DMS 273 treated with DMSO at 0.1 percent for 48 hours (cell line): ENCODE measurements at regions not wholly inside any gene's neighbourhood (a gene's known extent, or its start where the extent isn't known, plus 50 kb on each side); places are given as distances from the start of the nearest gene placed in this dataset.

Experiments
- DNase-seq: peaks from one replicate; lab custom pipeline; 2025; lab: John Stamatoyannopoulos, UW

- DNase-seq = no peak
These were observed 192.3 kb upstream of the ZMIZ1 start for GRCh38 chr10:78876449-78876848.

GRCh38 chr10:78879621-78880020 is 189.1 kb upstream of the ZMIZ1 start:
- DNase-seq = no peak

GRCh38 chr10:78886129-78886528 is 182.6 kb upstream of the ZMIZ1 start:
- DNase-seq = no peak

GRCh38 chr10:78889536-78890063 is 179.2 kb upstream of the ZMIZ1 start:
- no peak for DNase-seq

- DNase-seq = no peak
These were observed 178.3 kb upstream of the ZMIZ1 start for GRCh38 chr10:78890506-78890905.

- no peak for DNase-seq
These were observed 177.0 kb upstream of the ZMIZ1 start for GRCh38 chr10:78891741-78892140.

- DNase-seq = no peak
These were observed 176.2 kb upstream of the ZMIZ1 start for GRCh38 chr10:78892338-78893176.

GRCh38 chr10:78893217-78893616 is 175.5 kb upstream of the ZMIZ1 start:
- DNase-seq = no peak

GRCh38 chr10:78894089-78894840 is 174.5 kb upstream of the ZMIZ1 start:
- no peak for DNase-seq

GRCh38 chr10:78894841-78895195 is 173.9 kb upstream of the ZMIZ1 start:
- DNase-seq = no peak

GRCh38 chr10:78895469-78895868 is 173.3 kb upstream of the ZMIZ1 start:
- no peak for DNase-seq

GRCh38 chr10:78896159-78896928 is 172.4 kb upstream of the ZMIZ1 start:
- no peak for DNase-seq

GRCh38 chr10:78898341-78899097 is 170.2 kb upstream of the ZMIZ1 start:
- no peak for DNase-seq

GRCh38 chr10:78899098-78899754 is 169.5 kb upstream of the ZMIZ1 start:
- DNase-seq = no peak

- peak; percentile 13 for DNase-seq
These were observed 168.6 kb upstream of the ZMIZ1 start for GRCh38 chr10:78899996-78900714.

GRCh38 chr10:78900715-78901430 is 167.9 kb upstream of the ZMIZ1 start:
- no peak for DNase-seq

- no peak for DNase-seq
These were observed 167.1 kb upstream of the ZMIZ1 start for GRCh38 chr10:78901694-78902093.

- DNase-seq = no peak
These were observed 166.0 kb upstream of the ZMIZ1 start for GRCh38 chr10:78902815-78903214.

GRCh38 chr10:78903341-78903940 is 165.3 kb upstream of the ZMIZ1 start:
- no peak for DNase-seq
